VCaP (cell line): ENCODE measurements at regions not wholly inside any gene's neighbourhood (a gene's known extent, or its start where the extent isn't known, plus 50 kb on each side); places are given as distances from the start of the nearest gene placed in this dataset.

Experiments
- H3K27ac ChIP-seq: fragments of 450-650 bp; 2 replicates; pipeline ENCODE4 v1.5.1; 2017
- CTCF ChIP-seq: fragments of 450-650 bp; conservative IDR thresholded peaks from 2 replicates; pipeline ENCODE4 v1.5.1; 2017; ENCODE audit warnings: mild to moderate bottlenecking, moderate library complexity

- no peak for TF ChIP-seq CTCF
- H3K27ac ChIP-seq = no peak overlapping the region
Observed at GRCh38 chr1:188261849-188262248, 1433.1 kb downstream of the PLA2G4A start.

- no peak for TF ChIP-seq CTCF
- no peak overlapping the region for H3K27ac ChIP-seq
Observed at GRCh38 chr1:188269956-188270355, 1441.2 kb downstream of the PLA2G4A start.

GRCh38 chr1:188270497-188270896 is 1441.7 kb downstream of the PLA2G4A start:
- TF ChIP-seq CTCF = no peak
- no peak overlapping the region for H3K27ac ChIP-seq

GRCh38 chr1:188277771-188278170 is 1449.0 kb downstream of the PLA2G4A start:
- TF ChIP-seq CTCF = no peak
- no peak overlapping the region for H3K27ac ChIP-seq

GRCh38 chr1:188281921-188282320 is 1453.2 kb downstream of the PLA2G4A start:
- no peak overlapping the region for H3K27ac ChIP-seq
- no peak for TF ChIP-seq CTCF

GRCh38 chr1:188295157-188295556 is 1466.4 kb downstream of the PLA2G4A start:
- TF ChIP-seq CTCF = no peak
- no peak overlapping the region for H3K27ac ChIP-seq

- TF ChIP-seq CTCF = no peak
- H3K27ac ChIP-seq = no peak overlapping the region
Observed at GRCh38 chr1:188302746-188303145, 1474.0 kb downstream of the PLA2G4A start.

GRCh38 chr1:188314557-188315137 is 1485.9 kb downstream of the PLA2G4A start:
- TF ChIP-seq CTCF = no peak
- H3K27ac ChIP-seq = no peak overlapping the region
